Neural cell (in vitro differentiated cells): ENCODE measurements at regions not wholly inside any gene's neighbourhood (a gene's known extent, or its start where the extent isn't known, plus 50 kb on each side); places are given as distances from the start of the nearest gene placed in this dataset.

Experiments
- H2AFZ ChIP-seq: fragments of 200-600, 300-800 bp; sonication (generic), shearing (Covaris generic); 2 replicates; pipeline ENCODE4 v1.6.0; 2014; ENCODE audit warnings: low read depth, mild to moderate bottlenecking, antibody characterized with exemption, low read length, moderate library complexity
- H3F3A ChIP-seq: fragments of 200-600 bp; shearing (Covaris generic); 2 replicates; pipeline ENCODE4 v1.6.1; 2016; ENCODE audit warnings: mild to moderate bottlenecking, moderate library complexity, mixed read lengths, antibody characterized with exemption, low read length; ENCODE audit not compliant: insufficient read depth, poor library complexity, severe bottlenecking
- H3K27ac ChIP-seq: fragments of 200-600, 300-800 bp; sonication (generic), shearing (Covaris generic); 2 replicates; pipeline ENCODE4 v1.5.1; 2014; ENCODE audit warnings: mild to moderate bottlenecking, low read length, moderate library complexity
- H3K27me3 ChIP-seq: fragments of 300-800, 200-600 bp; sonication (generic), shearing (Covaris generic); 2 replicates; pipeline ENCODE4 v1.6.0; 2014; ENCODE audit warnings: mild to moderate bottlenecking, low read depth, low read length, moderate library complexity; ENCODE audit not compliant: insufficient read depth
- H3K36me3 ChIP-seq: fragments of 300-800, 200-600 bp; sonication (generic), shearing (Covaris generic); 2 replicates; pipeline ENCODE4 v1.5.1; 2014; ENCODE audit warnings: mild to moderate bottlenecking, antibody characterized with exemption, low read length, moderate library complexity; ENCODE audit not compliant: insufficient read depth
- H3K4me2 ChIP-seq: fragments of 300-800, 200-600 bp; sonication (generic), shearing (Covaris generic); 2 replicates; pipeline ENCODE4 v1.6.0; 2014; ENCODE audit warnings: mild to moderate bottlenecking, low read length
- H3K4me3 ChIP-seq: fragments of 300-800, 200-600 bp; sonication (generic), shearing (Covaris generic); 2 replicates; pipeline ENCODE4 v1.5.1; 2014; ENCODE audit warnings: mild to moderate bottlenecking, low read length, moderate library complexity
- H3K79me2 ChIP-seq: fragments of 200-600 bp; shearing (Covaris generic); replicated peaks from 2 replicates; pipeline ENCODE4 v1.6.0; 2014; ENCODE audit warnings: mild to moderate bottlenecking, low read length, moderate library complexity; ENCODE audit not compliant: insufficient read depth
- H3K9ac ChIP-seq: fragments of 300-800, 200-600 bp; sonication (generic), shearing (Covaris generic); 2 replicates; pipeline ENCODE4 v1.6.1; 2016; ENCODE audit warnings: mild to moderate bottlenecking, low read length, mixed read lengths
- H3K9me2 ChIP-seq: fragments of 200-600 bp; shearing (Covaris generic); 2 replicates; pipeline ENCODE4 v1.6.1; 2016; ENCODE audit warnings: mild to moderate bottlenecking, low read length, mixed read lengths; ENCODE audit not compliant: insufficient read depth
- H3K9me3 ChIP-seq: fragments of 200-600, 300-800 bp; sonication (generic), shearing (Covaris generic); 2 replicates; pipeline ENCODE4 v1.6.1; 2016; ENCODE audit warnings: mild to moderate bottlenecking, mixed run types, low read length, moderate library complexity, mixed read lengths
- H4K20me1 ChIP-seq: fragments of 200-600 bp; shearing (Covaris generic); 2 replicates; pipeline ENCODE4 v1.6.1; 2016; ENCODE audit warnings: mild to moderate bottlenecking, mixed run types; ENCODE audit not compliant: insufficient read depth
- CTCF ChIP-seq: fragments of 450-650 bp; IDR thresholded peaks from 2 replicates; pipeline ENCODE4 v1.5.1; 2014; ENCODE audit warnings: antibody characterized with exemption, mild to moderate bottlenecking, moderate library complexity; ENCODE audit not compliant: poor library complexity, severe bottlenecking
- EP300 ChIP-seq: fragments of 450-650 bp; conservative IDR thresholded peaks from 2 replicates; pipeline ENCODE4 v1.6.1; 2014; ENCODE audit warnings: antibody characterized with exemption, mild to moderate bottlenecking, moderate library complexity; ENCODE audit not compliant: poor library complexity, severe bottlenecking
- EZH2 ChIP-seq: fragments of 200-600, 300-800 bp; shearing (Covaris generic), sonication (generic); IDR thresholded peaks from 2 replicates; pipeline ENCODE4 v1.6.1; 2014; ENCODE audit warnings: antibody characterized with exemption, low read length, borderline replicate concordance, mild to moderate bottlenecking; ENCODE audit not compliant: insufficient read depth, poor library complexity, severe bottlenecking
- MXI1 ChIP-seq: fragments of 450-650 bp; conservative IDR thresholded peaks from 2 replicates; pipeline ENCODE4 v1.6.1; 2014; ENCODE audit warnings: antibody characterized with exemption, mild to moderate bottlenecking; ENCODE audit not compliant: poor library complexity, severe bottlenecking
- POLR2AphosphoS5 ChIP-seq: IDR thresholded peaks from 2 replicates; pipeline ENCODE4 v1.6.1; 2012
- RAD21 ChIP-seq: fragments of 450-650 bp; conservative IDR thresholded peaks from 2 replicates; pipeline ENCODE4 v1.6.1; 2014; ENCODE audit warnings: antibody characterized with exemption, mild to moderate bottlenecking, moderate library complexity
- SMC3 ChIP-seq: fragments of 450-650 bp; conservative IDR thresholded peaks from 2 replicates; pipeline ENCODE4 v1.6.1; 2014; ENCODE audit warnings: antibody characterized with exemption, mild to moderate bottlenecking, moderate library complexity; ENCODE audit not compliant: poor library complexity
- TAF1 ChIP-seq: IDR thresholded peaks from 2 replicates; pipeline ENCODE4 v1.6.1; 2012; ENCODE audit warnings: low read depth
- TF ChIP-seq, protein P1 (sequence below): IDR thresholded peaks from 2 replicates; pipeline ENCODE4 v1.6.1; 2012; ENCODE audit warnings: borderline replicate concordance

DNA sequence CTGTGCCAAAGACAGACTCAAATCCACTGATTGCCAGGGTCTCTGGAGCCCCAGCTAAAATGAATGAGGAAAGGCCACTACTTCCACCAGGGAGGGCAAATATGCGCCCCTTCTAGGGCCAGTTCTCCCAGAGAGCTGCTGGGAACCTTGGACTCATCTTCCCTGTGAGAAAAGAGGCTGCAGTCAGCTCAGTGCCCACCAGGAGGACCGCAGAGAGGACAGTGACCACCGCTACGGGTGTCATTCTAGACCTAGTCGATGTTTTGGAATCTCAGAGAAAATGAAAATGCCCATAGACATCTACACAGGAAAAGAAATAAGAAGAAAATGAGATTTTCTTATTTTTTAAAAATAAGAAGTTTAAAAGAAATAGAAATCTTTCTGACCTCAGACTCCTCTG, 235.1 kb downstream of the UQCRFS1 start:
- Histone ChIP-seq H3K9me2 (no peaks in the 10 kb centered on the region), H4K20me1 (no peaks in the 10 kb centered on the region), H3K27me3 (no peaks in the 10 kb centered on the region), H3K27ac (no peak overlapping the region), H3K9me3 (no peaks in the 10 kb centered on the region), H2AFZ (no peak overlapping the region), H3K4me3 (no peak overlapping the region), H3K36me3 (no peaks in the 10 kb centered on the region), H3K79me2 (no peaks in the 10 kb centered on the region), H3K4me2 (no peak overlapping the region), H3K9ac (no peak overlapping the region), H3F3A (no peaks in the 10 kb centered on the region)
- TF ChIP-seq EP300 (no peak), TAF1 (no peak), EZH2 (no peak)

DNA sequence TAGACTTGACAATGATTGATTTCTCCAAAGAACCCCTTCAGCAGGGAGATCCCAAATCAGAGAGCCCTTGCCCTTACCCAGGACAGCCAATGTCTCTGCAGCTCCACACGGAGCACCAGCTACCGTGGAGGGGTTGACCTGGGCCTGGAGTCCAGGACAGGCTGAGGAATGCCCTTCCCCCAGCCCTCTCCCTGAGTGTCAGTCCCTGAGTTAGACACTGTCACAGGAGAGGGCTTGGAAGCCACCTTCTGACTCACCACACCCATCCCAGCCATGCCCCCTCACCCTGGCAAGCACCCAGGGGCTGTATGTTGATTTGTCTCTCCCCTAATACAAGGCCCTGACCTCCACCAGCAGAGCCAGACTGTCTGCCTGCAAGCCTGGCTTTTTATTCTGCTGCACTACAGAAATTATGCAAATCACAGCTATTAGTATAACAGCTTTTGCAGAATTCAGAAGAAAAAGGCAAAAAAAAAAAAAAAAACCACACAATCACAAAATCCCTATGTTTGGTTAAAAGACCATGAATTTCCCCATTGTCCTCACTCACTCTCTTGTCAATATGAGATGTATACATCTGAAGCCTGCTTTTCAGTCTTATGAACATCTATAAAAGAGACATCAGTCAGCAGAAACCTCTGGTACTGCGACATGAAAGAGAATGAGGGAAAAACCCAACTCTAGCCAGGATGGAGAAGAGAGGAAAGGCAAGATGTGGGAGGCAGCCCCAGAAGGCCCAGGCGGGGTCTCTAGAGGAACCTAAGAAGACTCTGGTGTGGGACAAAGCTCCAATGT, 240.7 kb downstream of the UQCRFS1 start:
- Histone ChIP-seq H3K79me2 (no peaks in the 10 kb centered on the region), H3K36me3 (no peaks in the 10 kb centered on the region), H3K27me3 (no peaks in the 10 kb centered on the region), H3K4me3 (peak overlapping the region; percentile 41), H4K20me1 (no peaks in the 10 kb centered on the region), H3K27ac (peak overlapping the region; percentile 85), H3K9ac (peak overlapping the region; percentile 57), H3K9me3 (no peaks in the 10 kb centered on the region), H3K4me2 (no peak overlapping the region), H2AFZ (peak overlapping the region; percentile 19), H3F3A (no peaks in the 10 kb centered on the region), H3K9me2 (no peaks in the 10 kb centered on the region)
- no peak for TF ChIP-seq CTCF
- TF ChIP-seq EP300: peak; percentile 28

DNA sequence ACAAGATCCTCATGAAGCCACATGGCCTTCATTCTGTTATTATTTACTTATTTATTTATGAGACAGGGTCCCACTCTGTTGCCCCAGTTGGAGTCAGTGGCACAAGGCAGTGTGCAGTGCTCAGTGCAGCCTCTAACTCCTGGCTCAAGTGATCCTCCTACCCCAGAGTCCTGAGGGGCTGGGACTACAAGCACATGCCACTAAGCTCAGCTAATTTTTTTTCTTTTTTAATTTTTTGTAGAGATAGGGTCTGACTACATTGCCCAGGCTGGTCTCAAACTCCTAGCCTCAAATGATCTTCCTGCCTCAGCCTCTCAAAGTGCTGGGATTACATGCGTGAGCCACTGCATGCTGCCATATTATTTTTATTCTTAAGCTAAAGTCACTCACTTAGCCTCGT, 241.4 kb downstream of the UQCRFS1 start:
- peak overlapping the region; percentile 41 for H3K4me3 ChIP-seq
- no peaks in the 10 kb centered on the region for H3K79me2 ChIP-seq
- H3K9me3 ChIP-seq: no peaks in the 10 kb centered on the region
- H3K27ac ChIP-seq: peak overlapping the region; percentile 85
- H3K9ac ChIP-seq: peak overlapping the region; percentile 57
- H3K9me2 ChIP-seq: no peaks in the 10 kb centered on the region
- no peak overlapping the region for H2AFZ ChIP-seq
- no peaks in the 10 kb centered on the region for H4K20me1 ChIP-seq
- no peaks in the 10 kb centered on the region for H3K27me3 ChIP-seq
- no peaks in the 10 kb centered on the region for H3F3A ChIP-seq
- H3K4me2 ChIP-seq: no peak overlapping the region
- no peak for TF ChIP-seq EP300
- no peak for TF ChIP-seq RAD21
- TF ChIP-seq EZH2: no peak
- TF ChIP-seq, protein P1, sequence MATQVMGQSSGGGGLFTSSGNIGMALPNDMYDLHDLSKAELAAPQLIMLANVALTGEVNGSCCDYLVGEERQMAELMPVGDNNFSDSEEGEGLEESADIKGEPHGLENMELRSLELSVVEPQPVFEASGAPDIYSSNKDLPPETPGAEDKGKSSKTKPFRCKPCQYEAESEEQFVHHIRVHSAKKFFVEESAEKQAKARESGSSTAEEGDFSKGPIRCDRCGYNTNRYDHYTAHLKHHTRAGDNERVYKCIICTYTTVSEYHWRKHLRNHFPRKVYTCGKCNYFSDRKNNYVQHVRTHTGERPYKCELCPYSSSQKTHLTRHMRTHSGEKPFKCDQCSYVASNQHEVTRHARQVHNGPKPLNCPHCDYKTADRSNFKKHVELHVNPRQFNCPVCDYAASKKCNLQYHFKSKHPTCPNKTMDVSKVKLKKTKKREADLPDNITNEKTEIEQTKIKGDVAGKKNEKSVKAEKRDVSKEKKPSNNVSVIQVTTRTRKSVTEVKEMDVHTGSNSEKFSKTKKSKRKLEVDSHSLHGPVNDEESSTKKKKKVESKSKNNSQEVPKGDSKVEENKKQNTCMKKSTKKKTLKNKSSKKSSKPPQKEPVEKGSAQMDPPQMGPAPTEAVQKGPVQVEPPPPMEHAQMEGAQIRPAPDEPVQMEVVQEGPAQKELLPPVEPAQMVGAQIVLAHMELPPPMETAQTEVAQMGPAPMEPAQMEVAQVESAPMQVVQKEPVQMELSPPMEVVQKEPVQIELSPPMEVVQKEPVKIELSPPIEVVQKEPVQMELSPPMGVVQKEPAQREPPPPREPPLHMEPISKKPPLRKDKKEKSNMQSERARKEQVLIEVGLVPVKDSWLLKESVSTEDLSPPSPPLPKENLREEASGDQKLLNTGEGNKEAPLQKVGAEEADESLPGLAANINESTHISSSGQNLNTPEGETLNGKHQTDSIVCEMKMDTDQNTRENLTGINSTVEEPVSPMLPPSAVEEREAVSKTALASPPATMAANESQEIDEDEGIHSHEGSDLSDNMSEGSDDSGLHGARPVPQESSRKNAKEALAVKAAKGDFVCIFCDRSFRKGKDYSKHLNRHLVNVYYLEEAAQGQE: no peak
- TF ChIP-seq MXI1: no peak
- no peak for TF ChIP-seq POLR2AphosphoS5
- TF ChIP-seq SMC3: no peak
- no peak for TF ChIP-seq TAF1
- no peak for TF ChIP-seq CTCF
- H3K36me3 ChIP-seq: no peaks in the 10 kb centered on the region
